IPS DF 6.9 (cell line): ENCODE measurements at regions not wholly inside any gene's neighbourhood (a gene's known extent, or its start where the extent isn't known, plus 50 kb on each side); places are given as distances from the start of the nearest gene placed in this dataset.

Experiments used
- DNase-seq: peaks from one replicate; pipeline ENCODE4 v3.0.0-alpha.2; 2013; ENCODE audit warnings: low read depth, low spot score
- H3K27ac ChIP-seq: one replicate; pipeline ENCODE4 v1.5.1; 2013; ENCODE audit warnings: low read length, control low read depth
- H3K27me3 ChIP-seq: 2 replicates; pipeline ENCODE4 v1.6.1; 2013; ENCODE audit warnings: mild to moderate bottlenecking, low read length; ENCODE audit not compliant: control insufficient read depth, insufficient read depth
- H3K36me3 ChIP-seq: 2 replicates; pipeline ENCODE4 v1.6.1; 2013; ENCODE audit warnings: low read length; ENCODE audit not compliant: control insufficient read depth, insufficient read depth
- H3K4me1 ChIP-seq: 2 replicates; pipeline ENCODE4 v1.6.1; 2013; ENCODE audit warnings: low read length; ENCODE audit not compliant: control insufficient read depth, insufficient read depth
- H3K4me3 ChIP-seq: 2 replicates; pipeline ENCODE4 v1.5.1; 2013; ENCODE audit warnings: mild to moderate bottlenecking, low read length
- H3K9me3 ChIP-seq: 2 replicates; pipeline ENCODE4 v1.6.1; 2013; ENCODE audit warnings: low read length, inconsistent platforms; ENCODE audit not compliant: control insufficient read depth, insufficient read depth
- WGBS: extraction: QIAGEN DNeasy Blood & Tissue Kit; methylation state at CpG from one replicate; pipeline ENCODE4 v1.1.7; 2013; ENCODE audit warnings: mixed read lengths, missing lambda C conversion rate; ENCODE audit not compliant: insufficient read length, insufficient coverage; 5-methylcytosine and 5-hydroxymethylcytosine counted together

- WGBS: 100% methylated on average over 1 of the region's 6 CpGs
- H3K4me3 ChIP-seq: no peak overlapping the region
Measured at GRCh38 chr7:115883629-115884028, 146.9 kb downstream of the TFEC start.

GRCh38 chr7:115881476-115881875 lies 149.1 kb downstream of the TFEC start:
- Histone ChIP-seq H3K36me3 (no peaks in the 10 kb centered on the region), H3K4me3 (no peak overlapping the region), H3K27me3 (no peaks in the 10 kb centered on the region), H3K4me1 (no peaks in the 10 kb centered on the region), H3K9me3 (no peaks in the 10 kb centered on the region), H3K27ac (no peak overlapping the region)
- no peak for DNase-seq
- WGBS: no CpG with 5 or more reads among the region's 2 CpGs

More at GRCh38 chr7:115883629-115884028, 146.9 kb downstream of the TFEC start:
- Histone ChIP-seq H3K9me3 (no peaks in the 10 kb centered on the region), H3K36me3 (no peaks in the 10 kb centered on the region), H3K4me1 (no peaks in the 10 kb centered on the region), H3K27ac (no peak overlapping the region), H3K27me3 (no peaks in the 10 kb centered on the region)
- no peak for DNase-seq

GRCh38 chr7:115879171-115879570 lies 151.4 kb downstream of the TFEC start:
- WGBS: no CpG with 5 or more reads among the region's 2 CpGs
- no peak overlapping the region for H3K4me3 ChIP-seq
- H3K27me3 ChIP-seq: no peaks in the 10 kb centered on the region
- no peak for DNase-seq
- H3K36me3 ChIP-seq: no peaks in the 10 kb centered on the region
- H3K27ac ChIP-seq: no peak overlapping the region
- no peaks in the 10 kb centered on the region for H3K4me1 ChIP-seq
- no peaks in the 10 kb centered on the region for H3K9me3 ChIP-seq

- DNase-seq: no peak
- H3K4me3 ChIP-seq: no peak overlapping the region
- H3K36me3 ChIP-seq: no peaks in the 10 kb centered on the region
- H3K27ac ChIP-seq: no peak overlapping the region
- H3K4me1 ChIP-seq: no peaks in the 10 kb centered on the region
- H3K27me3 ChIP-seq: no peaks in the 10 kb centered on the region
- no peaks in the 10 kb centered on the region for H3K9me3 ChIP-seq
Measured at GRCh38 chr7:115869801-115870200, 160.8 kb downstream of the TFEC start.

GRCh38 chr7:115869190-115869589 lies 161.4 kb downstream of the TFEC start:
- no peaks in the 10 kb centered on the region for H3K4me1 ChIP-seq
- DNase-seq: no peak
- no peaks in the 10 kb centered on the region for H3K27me3 ChIP-seq
- WGBS: no CpG with 5 or more reads among the region's 3 CpGs
- no peaks in the 10 kb centered on the region for H3K9me3 ChIP-seq
- no peak overlapping the region for H3K27ac ChIP-seq
- H3K4me3 ChIP-seq: no peak overlapping the region
- no peaks in the 10 kb centered on the region for H3K36me3 ChIP-seq

- Histone ChIP-seq H3K9me3 (no peaks in the 10 kb centered on the region), H3K36me3 (no peaks in the 10 kb centered on the region), H3K27me3 (no peaks in the 10 kb centered on the region), H3K4me1 (no peaks in the 10 kb centered on the region), H3K27ac (no peak overlapping the region), H3K4me3 (no peak overlapping the region)
- no peak for DNase-seq
- whole genome bisulfite sequencing: no CpG with 5 or more reads among the region's 4 CpGs
Measured at GRCh38 chr7:115868369-115868768, 162.2 kb downstream of the TFEC start.

- Histone ChIP-seq H3K9me3 (no peaks in the 10 kb centered on the region), H3K4me1 (no peaks in the 10 kb centered on the region), H3K27ac (no peak overlapping the region), H3K36me3 (no peaks in the 10 kb centered on the region), H3K4me3 (no peak overlapping the region), H3K27me3 (no peaks in the 10 kb centered on the region)
- no CpG with 5 or more reads among the region's 2 CpGs for WGBS
- no peak for DNase-seq
Measured at GRCh38 chr7:115864082-115864481, 166.5 kb downstream of the TFEC start.

- WGBS: no CpG with 5 or more reads among the region's 1 CpG
- Histone ChIP-seq H3K27me3 (no peaks in the 10 kb centered on the region), H3K36me3 (no peaks in the 10 kb centered on the region), H3K27ac (no peak overlapping the region), H3K9me3 (no peaks in the 10 kb centered on the region), H3K4me3 (no peak overlapping the region), H3K4me1 (no peaks in the 10 kb centered on the region)
- peak; percentile 31 for DNase-seq
Measured at GRCh38 chr7:115851291-115851690, 179.3 kb downstream of the TFEC start.

- WGBS: no CpG with 5 or more reads among the region's 3 CpGs
- no peaks in the 10 kb centered on the region for H3K9me3 ChIP-seq
- H3K4me3 ChIP-seq: no peak overlapping the region
- no peak overlapping the region for H3K27ac ChIP-seq
- H3K27me3 ChIP-seq: no peaks in the 10 kb centered on the region
- no peak for DNase-seq
- H3K4me1 ChIP-seq: no peaks in the 10 kb centered on the region
- no peaks in the 10 kb centered on the region for H3K36me3 ChIP-seq
Measured at GRCh38 chr7:115850774-115851173, 179.8 kb downstream of the TFEC start.

- DNase-seq: no peak
- no CpG with 5 or more reads among the region's 1 CpG for WGBS
- no peak overlapping the region for H3K4me3 ChIP-seq
- H3K9me3 ChIP-seq: no peaks in the 10 kb centered on the region
- H3K27me3 ChIP-seq: no peaks in the 10 kb centered on the region
- H3K4me1 ChIP-seq: no peaks in the 10 kb centered on the region
- no peaks in the 10 kb centered on the region for H3K36me3 ChIP-seq
- H3K27ac ChIP-seq: no peak overlapping the region
Measured at GRCh38 chr7:115844857-115845256, 185.7 kb downstream of the TFEC start.

GRCh38 chr7:115840702-115841101 lies 189.9 kb downstream of the TFEC start:
- WGBS: no CpG with 5 or more reads among the region's 3 CpGs
- no peak for DNase-seq

More at GRCh38 chr7:115840702-115841101, 189.9 kb downstream of the TFEC start:
- H3K27ac ChIP-seq: no peak overlapping the region
- H3K9me3 ChIP-seq: no peaks in the 10 kb centered on the region
- H3K4me1 ChIP-seq: no peaks in the 10 kb centered on the region
- no peaks in the 10 kb centered on the region for H3K36me3 ChIP-seq
- H3K4me3 ChIP-seq: no peak overlapping the region
- no peaks in the 10 kb centered on the region for H3K27me3 ChIP-seq
